ENCODE measurements at regions not wholly inside any gene's neighbourhood (a gene's known extent, or its start where the extent isn't known, plus 50 kb on each side); places are given as distances from the start of the nearest gene placed in this dataset.

- TF ChIP-seq JUND (IDR thresholded peaks at IDR 0.05; ENCODE audit: low read depth): no peak
- DNase-seq (ENCODE audit: low read depth in 1 of 2, low spot score in 1 of 2): peak in 1 of 2 experiments; percentile 85
- in situ Hi-C loops (cut with HindIII; ENCODE audit: low pct_unique_long_range_greater_than_20kb, low sequenced_read_pairs): no loop called here
Observed at GRCh38 chr11:134921938-134922337, 509.9 kb upstream of the B3GAT1 start.

GRCh38 chr11:134920851-134921608, 509.0 kb upstream of the B3GAT1 start:
- TF ChIP-seq JUND (IDR thresholded peaks at IDR 0.05; ENCODE audit: low read depth): no peak
- in situ Hi-C loops (cut with HindIII; ENCODE audit: low pct_unique_long_range_greater_than_20kb, low sequenced_read_pairs): no loop called here
- no peak for DNase-seq (ENCODE audit: low read depth in 1 of 2, low spot score in 1 of 2)

GRCh38 chr11:134916421-134917213, 504.6 kb upstream of the B3GAT1 start:
- DNase-seq (ENCODE audit: low read depth in 1 of 2, low spot score in 1 of 2): no peak
- TF ChIP-seq JUND (IDR thresholded peaks at IDR 0.05; ENCODE audit: low read depth): no peak
- in situ Hi-C loops (cut with HindIII; ENCODE audit: low pct_unique_long_range_greater_than_20kb, low sequenced_read_pairs): no loop called here

GRCh38 chr11:134915881-134916280, 503.8 kb upstream of the B3GAT1 start:
- in situ Hi-C loops (cut with HindIII; ENCODE audit: low pct_unique_long_range_greater_than_20kb, low sequenced_read_pairs): no loop called here
- TF ChIP-seq JUND (IDR thresholded peaks at IDR 0.05; ENCODE audit: low read depth): no peak

GRCh38 chr11:134915212-134915611, 503.2 kb upstream of the B3GAT1 start:
- TF ChIP-seq JUND (IDR thresholded peaks at IDR 0.05; ENCODE audit: low read depth): no peak
- in situ Hi-C loops (cut with HindIII; ENCODE audit: low pct_unique_long_range_greater_than_20kb, low sequenced_read_pairs): no loop called here
- no peak for DNase-seq (ENCODE audit: low read depth in 1 of 2, low spot score in 1 of 2)

More at GRCh38 chr11:134915881-134916280, 503.8 kb upstream of the B3GAT1 start:
- no peak for DNase-seq (ENCODE audit: low read depth in 1 of 2, low spot score in 1 of 2)

- in situ Hi-C loops (cut with HindIII; ENCODE audit: low pct_unique_long_range_greater_than_20kb, low sequenced_read_pairs): no loop called here
- no peak for TF ChIP-seq JUND (IDR thresholded peaks at IDR 0.05; ENCODE audit: low read depth)
- DNase-seq (ENCODE audit: low read depth in 1 of 2, low spot score in 1 of 2): no peak
Observed at GRCh38 chr11:134913999-134914590, 502.1 kb upstream of the B3GAT1 start.

- in situ Hi-C loops (cut with HindIII; ENCODE audit: low pct_unique_long_range_greater_than_20kb, low sequenced_read_pairs): no loop called here
- no peak for TF ChIP-seq JUND (IDR thresholded peaks at IDR 0.05; ENCODE audit: low read depth)
Observed at GRCh38 chr11:134913391-134913790, 501.3 kb upstream of the B3GAT1 start.

GRCh38 chr11:134911514-134912180, 499.6 kb upstream of the B3GAT1 start:
- TF ChIP-seq JUND (IDR thresholded peaks at IDR 0.05; ENCODE audit: low read depth): no peak
- in situ Hi-C loops (cut with HindIII; ENCODE audit: low pct_unique_long_range_greater_than_20kb, low sequenced_read_pairs): no loop called here
- no peak for DNase-seq (ENCODE audit: low read depth in 1 of 2, low spot score in 1 of 2)

More at GRCh38 chr11:134913391-134913790, 501.3 kb upstream of the B3GAT1 start:
- no peak for DNase-seq (ENCODE audit: low read depth in 1 of 2, low spot score in 1 of 2)

- DNase-seq (ENCODE audit: low read depth in 1 of 2, low spot score in 1 of 2): no peak
- TF ChIP-seq JUND (IDR thresholded peaks at IDR 0.05; ENCODE audit: low read depth): no peak
- in situ Hi-C loops (cut with HindIII; ENCODE audit: low pct_unique_long_range_greater_than_20kb, low sequenced_read_pairs): no loop called here
Observed at GRCh38 chr11:134908583-134908982, 496.5 kb upstream of the B3GAT1 start.

- no peak for TF ChIP-seq JUND (IDR thresholded peaks at IDR 0.05; ENCODE audit: low read depth)
- in situ Hi-C loops (cut with HindIII; ENCODE audit: low pct_unique_long_range_greater_than_20kb, low sequenced_read_pairs): no loop called here
- DNase-seq (ENCODE audit: low read depth in 1 of 2, low spot score in 1 of 2): no peak
Observed at GRCh38 chr11:134907636-134908035, 495.6 kb upstream of the B3GAT1 start.

GRCh38 chr11:134906356-134906955, 494.4 kb upstream of the B3GAT1 start:
- TF ChIP-seq JUND (IDR thresholded peaks at IDR 0.05; ENCODE audit: low read depth): no peak
- DNase-seq (ENCODE audit: low read depth in 1 of 2, low spot score in 1 of 2): no peak
- in situ Hi-C loops (cut with HindIII; ENCODE audit: low pct_unique_long_range_greater_than_20kb, low sequenced_read_pairs): no loop called here

- DNase-seq (ENCODE audit: low read depth in 1 of 2, low spot score in 1 of 2): no peak
- in situ Hi-C loops (cut with HindIII; ENCODE audit: low pct_unique_long_range_greater_than_20kb, low sequenced_read_pairs): no loop called here
- no peak for TF ChIP-seq JUND (IDR thresholded peaks at IDR 0.05; ENCODE audit: low read depth)
Observed at GRCh38 chr11:134905928-134906327, 493.9 kb upstream of the B3GAT1 start.
